Endothelial cell of umbilical vein (primary cell): ENCODE measurements at regions not wholly inside any gene's neighbourhood (a gene's known extent, or its start where the extent isn't known, plus 50 kb on each side); places are given as distances from the start of the nearest gene placed in this dataset.

Experiments used
- BruUV-seq: library from RNA; stranded (reverse); fragments of 400-500 nt; replicated peaks from 2 replicates; lab custom pipeline; 2021; lab: Mats Ljungman, UMichigan
- CTCF ChIA-PET: fragments of 300-600, 350-600 bp; sonication (Branson Sonifier 250); formaldehyde crosslinking; loops from one replicate; lab custom pipeline; 2021; ENCODE audit warnings: antibody characterized with exemption, inconsistent platforms; lab: Charles Lee
- POLR2A ChIA-PET: fragments of 300-600, 350-600 bp; sonication (Branson Sonifier 250); formaldehyde crosslinking; loops from one replicate; lab custom pipeline; 2021; ENCODE audit warnings: antibody characterized with exemption, inconsistent platforms; lab: Charles Lee
- DNase-seq: peaks from one replicate; pipeline ENCODE4 v3.0.0-alpha.2; 2011; ENCODE audit warnings: low read depth, low spot score
- FAIRE-seq: peaks from 2 replicates; lab custom pipeline; 2011; peaks lifted over from hg19 to GRCh38; lab: Jason Lieb, UNC
- H2AFZ ChIP-seq: 2 replicates; pipeline ENCODE4 v1.6.0; 2012; ENCODE audit warnings: low read depth, low read length, control low read depth, inconsistent platforms
- H3K27ac ChIP-seq: 2 replicates; pipeline ENCODE4 v1.5.1; 2011; ENCODE audit warnings: low read depth, mild to moderate bottlenecking, control low read depth, low read length, moderate library complexity; ENCODE audit not compliant: insufficient read depth
- H3K27me3 ChIP-seq, 2 experiments: 2 replicates each; pipeline versions ENCODE4 v1.6.0 to v1.6.1; 2011; ENCODE audit warnings: low read length in 2 of 2, mixed read lengths in 1 of 2; ENCODE audit not compliant: control insufficient read depth in 2 of 2, insufficient read depth in 2 of 2
- H3K36me3 ChIP-seq, 2 experiments: 2 replicates in 1 of 2; 3 replicates in 1 of 2; pipeline ENCODE4 v1.5.1; 2011; ENCODE audit warnings: low read length in 2 of 2, mild to moderate bottlenecking in 1 of 2, moderate library complexity in 1 of 2; ENCODE audit not compliant: control insufficient read depth in 2 of 2, insufficient read depth in 2 of 2; ENCODE audit errors: extremely low read depth in 1 of 2
- H3K4me1 ChIP-seq: 3 replicates; pipeline ENCODE4 v1.5.1; 2011; ENCODE audit warnings: mild to moderate bottlenecking, low read length; ENCODE audit not compliant: control insufficient read depth, insufficient read depth; ENCODE audit errors: extremely low read depth
- H3K4me2 ChIP-seq: 2 replicates; pipeline ENCODE4 v1.6.1; 2011; ENCODE audit warnings: low read length, control low read depth, mixed read lengths; ENCODE audit not compliant: insufficient read depth
- H3K4me3 ChIP-seq, 3 experiments: fragments of 200-600 bp in 1 of 3; sonication (generic), shearing (Covaris generic) in 1 of 3; replicated peaks in 1 of 3; 2 replicates each; pipeline ENCODE4 v1.5.1; 2011 to 2016; ENCODE audit warnings: control low read depth in 3 of 3, low read length in 3 of 3, mild to moderate bottlenecking in 2 of 3, inconsistent platforms in 1 of 3, low read depth in 1 of 3, moderate library complexity in 1 of 3; ENCODE audit not compliant: insufficient read depth in 1 of 3
- H3K79me2 ChIP-seq: 2 replicates; pipeline ENCODE4 v1.6.0; 2012; ENCODE audit warnings: low read length, inconsistent platforms; ENCODE audit not compliant: control insufficient read depth, insufficient read depth
- H3K9ac ChIP-seq: replicated peaks from 2 replicates; pipeline ENCODE3; 2011; ENCODE audit warnings: low read length, control low read depth; ENCODE audit not compliant: insufficient read depth; ENCODE audit errors: extremely low read depth
- H3K9me1 ChIP-seq: replicated peaks from 3 replicates; pipeline ENCODE4 v1.6.0; 2011; ENCODE audit warnings: mild to moderate bottlenecking, low read length; ENCODE audit not compliant: control insufficient read depth, insufficient read depth; ENCODE audit errors: extremely low read depth
- H3K9me3 ChIP-seq: replicated peaks from 2 replicates; pipeline ENCODE4 v1.5.1; 2012; ENCODE audit warnings: low read length, inconsistent platforms; ENCODE audit not compliant: control insufficient read depth, insufficient read depth
- H4K20me1 ChIP-seq: replicated peaks from 2 replicates; pipeline ENCODE3; 2011; ENCODE audit warnings: mild to moderate bottlenecking, low read length; ENCODE audit not compliant: control insufficient read depth, insufficient read depth; ENCODE audit errors: extremely low read depth
- EZH2 ChIP-seq: IDR thresholded peaks from 2 replicates; pipeline ENCODE4 v1.6.1; 2012; ENCODE audit warnings: borderline replicate concordance, low read depth, mild to moderate bottlenecking, moderate library complexity, low read length, inconsistent platforms; ENCODE audit not compliant: severe bottlenecking
- FOS ChIP-seq: IDR thresholded peaks from 2 replicates; pipeline ENCODE4 v1.6.1; 2011; ENCODE audit warnings: mild to moderate bottlenecking, low read length, moderate library complexity, borderline replicate concordance; ENCODE audit not compliant: insufficient read depth
- GATA2 ChIP-seq: IDR thresholded peaks from 2 replicates; pipeline ENCODE4 v1.7.0; 2011; ENCODE audit warnings: low read depth, mild to moderate bottlenecking, moderate library complexity, mixed read lengths, low read length; ENCODE audit not compliant: insufficient read length, insufficient read depth
- JUN ChIP-seq: IDR thresholded peaks from 2 replicates; pipeline ENCODE4 v1.6.1; 2011; ENCODE audit warnings: borderline replicate concordance, low read depth; ENCODE audit not compliant: insufficient read length, insufficient read depth
- MAX ChIP-seq: IDR thresholded peaks from 2 replicates; pipeline ENCODE4 v1.6.1; 2011; ENCODE audit not compliant: insufficient read depth, insufficient read length
- MYC ChIP-seq: IDR thresholded peaks from one replicate; pipeline ENCODE4 v1.6.1; 2011; ENCODE audit warnings: mild to moderate bottlenecking, low read depth, low read length
- POLR2A ChIP-seq: IDR thresholded peaks from 2 replicates; pipeline ENCODE4 v1.6.1; 2012; ENCODE audit warnings: low read depth, mild to moderate bottlenecking, control low read depth, low read length
- POLR2AphosphoS5 ChIP-seq: IDR thresholded peaks from 2 replicates; pipeline ENCODE4 v1.6.1; 2012; ENCODE audit warnings: low read depth, mild to moderate bottlenecking, control low read depth, low read length, moderate library complexity; ENCODE audit not compliant: insufficient read depth
- dilution Hi-C: fragments of 300-500 bp; cut with MboI; formaldehyde crosslinking; loops from one replicate; pipeline ENCODE4 v1.15.0; 2019; ENCODE audit warnings: low sequenced_read_pairs; ENCODE audit not compliant: extremely low pct_ligation_motif_present
- intact Hi-C: fragments of 100-400 bp; cut with micrococcal nuclease; formaldehyde crosslinking; loops from one replicate; pipeline ENCODE4 v1.10.0; 2022
- TF ChIP-seq, protein P1 (sequence below), 2 donors: IDR thresholded peaks; 1 replicate in 1 of 2; 2 replicates in 1 of 2; pipeline ENCODE4 v1.5.1; 2011; ENCODE audit warnings: low read length in 2 of 2, mild to moderate bottlenecking in 2 of 2, moderate library complexity in 2 of 2, control low read depth in 1 of 2, inconsistent platforms in 1 of 2, low read depth in 1 of 2; ENCODE audit not compliant: insufficient read depth in 1 of 2; ENCODE audit errors: extremely low read depth in 1 of 2

DNA sequence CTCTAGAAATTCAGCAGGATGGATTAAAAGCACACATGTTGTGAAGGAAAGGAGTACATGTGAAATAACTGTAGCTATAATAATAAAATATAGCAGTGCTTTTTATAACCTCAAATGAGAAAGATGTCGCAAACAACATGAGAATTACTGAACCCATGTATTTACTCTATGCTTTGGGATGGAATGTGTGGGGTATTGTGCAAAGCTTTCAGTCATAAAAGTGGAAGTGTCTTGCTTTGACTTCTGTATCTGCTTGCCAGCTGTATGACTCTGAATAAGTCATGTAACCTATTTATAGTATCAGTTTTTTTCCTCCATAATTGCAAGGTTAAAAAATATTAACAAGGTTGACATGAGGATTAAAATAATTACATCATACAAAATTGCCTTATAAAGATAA lies 519.3 kb upstream of the CADM2 start:
- intact Hi-C loops (no loop called here), dilution Hi-C loops (no loop called here)
- Histone ChIP-seq H3K4me2 (no peak overlapping the region), H3K9ac (no peak overlapping the region), H3K36me3 (no peaks in the 10 kb centered on the region), H3K9me1 (no peaks in the 10 kb centered on the region), H3K27me3 (no peaks in the 10 kb centered on the region), H4K20me1 (no peaks in the 10 kb centered on the region), H3K4me3 (no peak overlapping the region), H3K4me1 (no peaks in the 10 kb centered on the region), H2AFZ (no peak overlapping the region), H3K9me3 (peaks cover 3% of the 10 kb centered on the region), H3K79me2 (no peaks in the 10 kb centered on the region), H3K27ac (no peak overlapping the region)
- DNase-seq (no peak), FAIRE-seq (no peak)
- ChIA-PET POLR2A (no interaction called here), CTCF (no interaction called here)
- BruUV-seq = no TSS peak
- TF ChIP-seq, protein P1, sequence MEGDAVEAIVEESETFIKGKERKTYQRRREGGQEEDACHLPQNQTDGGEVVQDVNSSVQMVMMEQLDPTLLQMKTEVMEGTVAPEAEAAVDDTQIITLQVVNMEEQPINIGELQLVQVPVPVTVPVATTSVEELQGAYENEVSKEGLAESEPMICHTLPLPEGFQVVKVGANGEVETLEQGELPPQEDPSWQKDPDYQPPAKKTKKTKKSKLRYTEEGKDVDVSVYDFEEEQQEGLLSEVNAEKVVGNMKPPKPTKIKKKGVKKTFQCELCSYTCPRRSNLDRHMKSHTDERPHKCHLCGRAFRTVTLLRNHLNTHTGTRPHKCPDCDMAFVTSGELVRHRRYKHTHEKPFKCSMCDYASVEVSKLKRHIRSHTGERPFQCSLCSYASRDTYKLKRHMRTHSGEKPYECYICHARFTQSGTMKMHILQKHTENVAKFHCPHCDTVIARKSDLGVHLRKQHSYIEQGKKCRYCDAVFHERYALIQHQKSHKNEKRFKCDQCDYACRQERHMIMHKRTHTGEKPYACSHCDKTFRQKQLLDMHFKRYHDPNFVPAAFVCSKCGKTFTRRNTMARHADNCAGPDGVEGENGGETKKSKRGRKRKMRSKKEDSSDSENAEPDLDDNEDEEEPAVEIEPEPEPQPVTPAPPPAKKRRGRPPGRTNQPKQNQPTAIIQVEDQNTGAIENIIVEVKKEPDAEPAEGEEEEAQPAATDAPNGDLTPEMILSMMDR (IDR thresholded peaks at IDR 0.05; ENCODE audit: extremely low read depth in 1 of 2, insufficient read depth in 1 of 2, low read depth in 1 of 2, low read length in 2 of 2) = no peak
- no peak for TF ChIP-seq EZH2
- no peak for TF ChIP-seq POLR2AphosphoS5
- no peak for TF ChIP-seq JUN
- no peak for TF ChIP-seq FOS
- TF ChIP-seq GATA2 = no peak
- TF ChIP-seq MAX = no peak
- TF ChIP-seq MYC = no peak
- TF ChIP-seq POLR2A = no peak
